ENCODE measurements at regions not wholly inside any gene's neighbourhood (a gene's known extent, or its start where the extent isn't known, plus 50 kb on each side); places are given as distances from the start of the nearest gene placed in this dataset.

DNA sequence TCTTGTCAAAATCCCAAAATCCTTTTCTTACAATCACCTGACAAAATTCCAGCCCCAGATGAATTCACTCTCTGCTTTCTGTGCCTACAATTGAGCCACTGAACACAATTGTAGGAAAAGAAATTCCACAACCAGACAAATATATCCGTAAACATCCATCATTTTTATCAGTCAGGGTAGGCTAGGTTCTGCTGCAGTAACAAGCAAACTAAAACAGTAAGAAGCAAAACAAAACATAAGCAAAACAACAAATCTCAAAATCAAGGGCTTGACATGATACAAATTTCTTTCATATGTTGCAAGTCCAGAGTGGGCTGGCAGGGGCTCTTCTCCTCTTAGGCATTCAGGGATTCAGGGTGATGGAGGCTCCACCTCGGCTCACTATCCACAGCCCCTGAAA lies 114.2 kb upstream of the MAN2A1 start:
- TF ChIP-seq POLR2A (IDR thresholded peaks at IDR 0.05; ENCODE audit: low read depth, low read length) = no peak
- no peak for TF ChIP-seq TAF1 (IDR thresholded peaks at IDR 0.05; ENCODE audit: low read depth, low read length)
- no peak for TF ChIP-seq POLR2AphosphoS5 (IDR thresholded peaks at IDR 0.05; ENCODE audit: low read depth, low read length)
